Superior temporal gyrus (tissue), 1 donor: ENCODE measurements at regions not wholly inside any gene's neighbourhood (a gene's known extent, or its start where the extent isn't known, plus 50 kb on each side); places are given as distances from the start of the nearest gene placed in this dataset.
"Not testable (repeated sequence)": the region's sequence is repeated elsewhere in the genome, so short reads cannot be mapped to it uniquely, and the experiment has no call there.

Experiments used
- DNase-seq: peaks from one replicate; pipeline ENCODE4 v3.0.0-alpha.2; 2016; ENCODE audit errors: extremely low spot score

- no peak for DNase-seq
Observed at GRCh38 chr6:48735846-48736245, 624.8 kb upstream of the PTCHD4 start.

- DNase-seq: no peak
Observed at GRCh38 chr6:48733581-48733980, 622.6 kb upstream of the PTCHD4 start.

- DNase-seq: no peak
Observed at GRCh38 chr6:48714699-48715098, 603.7 kb upstream of the PTCHD4 start.

- no peak for DNase-seq
Observed at GRCh38 chr6:48714250-48714649, 603.3 kb upstream of the PTCHD4 start.

- no peak for DNase-seq
Observed at GRCh38 chr6:48713612-48714011, 602.6 kb upstream of the PTCHD4 start.

GRCh38 chr6:48706310-48706709 is 595.3 kb upstream of the PTCHD4 start:
- no peak for DNase-seq

- DNase-seq: no peak
Observed at GRCh38 chr6:48701572-48701971, 590.6 kb upstream of the PTCHD4 start.

GRCh38 chr6:48695872-48696271 is 584.9 kb upstream of the PTCHD4 start:
- no peak for DNase-seq

GRCh38 chr6:48691420-48691819 is 580.4 kb upstream of the PTCHD4 start:
- DNase-seq: no peak

- no peak for DNase-seq
Observed at GRCh38 chr6:48689498-48689897, 578.5 kb upstream of the PTCHD4 start.

- no peak for DNase-seq
Observed at GRCh38 chr6:48678390-48678789, 567.4 kb upstream of the PTCHD4 start.

- no peak for DNase-seq
Observed at GRCh38 chr6:48671505-48671904, 560.5 kb upstream of the PTCHD4 start.

- DNase-seq: no peak
Observed at GRCh38 chr6:48670546-48670945, 559.5 kb upstream of the PTCHD4 start.

- DNase-seq: no peak
Observed at GRCh38 chr6:48667797-48668196, 556.8 kb upstream of the PTCHD4 start.

GRCh38 chr6:48664826-48665225 is 553.8 kb upstream of the PTCHD4 start:
- DNase-seq: no peak

- no peak for DNase-seq
Observed at GRCh38 chr6:48658915-48659314, 547.9 kb upstream of the PTCHD4 start.

GRCh38 chr6:48641544-48641943 is 530.5 kb upstream of the PTCHD4 start:
- DNase-seq: no peak

GRCh38 chr6:48638796-48639195 is 527.8 kb upstream of the PTCHD4 start:
- DNase-seq: not testable (repeated sequence)

- no peak for DNase-seq
Observed at GRCh38 chr6:48630511-48630910, 519.5 kb upstream of the PTCHD4 start.

GRCh38 chr6:48628316-48628715 is 517.3 kb upstream of the PTCHD4 start:
- no peak for DNase-seq

- no peak for DNase-seq
Observed at GRCh38 chr6:48626421-48626820, 515.4 kb upstream of the PTCHD4 start.

- no peak for DNase-seq
Observed at GRCh38 chr6:48624631-48625030, 513.6 kb upstream of the PTCHD4 start.

- no peak for DNase-seq
Observed at GRCh38 chr6:48619771-48620170, 508.8 kb upstream of the PTCHD4 start.

- no peak for DNase-seq
Observed at GRCh38 chr6:48615041-48615440, 504.0 kb upstream of the PTCHD4 start.

- DNase-seq: no peak
Observed at GRCh38 chr6:48614326-48614725, 503.3 kb upstream of the PTCHD4 start.
